ENCODE measurements at regions not wholly inside any gene's neighbourhood (a gene's known extent, or its start where the extent isn't known, plus 50 kb on each side); places are given as distances from the start of the nearest gene placed in this dataset.

- no peak overlapping the region for H3K4me3 ChIP-seq (ENCODE audit: low read length)
- DNase-seq (ENCODE audit: low read depth) = peak; percentile 10
- TF ChIP-seq, protein P1, sequence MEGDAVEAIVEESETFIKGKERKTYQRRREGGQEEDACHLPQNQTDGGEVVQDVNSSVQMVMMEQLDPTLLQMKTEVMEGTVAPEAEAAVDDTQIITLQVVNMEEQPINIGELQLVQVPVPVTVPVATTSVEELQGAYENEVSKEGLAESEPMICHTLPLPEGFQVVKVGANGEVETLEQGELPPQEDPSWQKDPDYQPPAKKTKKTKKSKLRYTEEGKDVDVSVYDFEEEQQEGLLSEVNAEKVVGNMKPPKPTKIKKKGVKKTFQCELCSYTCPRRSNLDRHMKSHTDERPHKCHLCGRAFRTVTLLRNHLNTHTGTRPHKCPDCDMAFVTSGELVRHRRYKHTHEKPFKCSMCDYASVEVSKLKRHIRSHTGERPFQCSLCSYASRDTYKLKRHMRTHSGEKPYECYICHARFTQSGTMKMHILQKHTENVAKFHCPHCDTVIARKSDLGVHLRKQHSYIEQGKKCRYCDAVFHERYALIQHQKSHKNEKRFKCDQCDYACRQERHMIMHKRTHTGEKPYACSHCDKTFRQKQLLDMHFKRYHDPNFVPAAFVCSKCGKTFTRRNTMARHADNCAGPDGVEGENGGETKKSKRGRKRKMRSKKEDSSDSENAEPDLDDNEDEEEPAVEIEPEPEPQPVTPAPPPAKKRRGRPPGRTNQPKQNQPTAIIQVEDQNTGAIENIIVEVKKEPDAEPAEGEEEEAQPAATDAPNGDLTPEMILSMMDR (IDR thresholded peaks at IDR 0.05; ENCODE audit: insufficient read depth, low read depth, low read length, missing control alignments) = no peak
Measured at GRCh38 chr10:4733843-4734224, 92.2 kb upstream of the AKR1E2 start.

GRCh38 chr10:4733150-4733842, 92.7 kb upstream of the AKR1E2 start:
- peak; percentile 99 for DNase-seq (ENCODE audit: low read depth)
- TF ChIP-seq, protein P1 (IDR thresholded peaks at IDR 0.05; ENCODE audit: insufficient read depth, low read depth, low read length, missing control alignments) = no peak
- no peak overlapping the region for H3K4me3 ChIP-seq (ENCODE audit: low read length)

DNA sequence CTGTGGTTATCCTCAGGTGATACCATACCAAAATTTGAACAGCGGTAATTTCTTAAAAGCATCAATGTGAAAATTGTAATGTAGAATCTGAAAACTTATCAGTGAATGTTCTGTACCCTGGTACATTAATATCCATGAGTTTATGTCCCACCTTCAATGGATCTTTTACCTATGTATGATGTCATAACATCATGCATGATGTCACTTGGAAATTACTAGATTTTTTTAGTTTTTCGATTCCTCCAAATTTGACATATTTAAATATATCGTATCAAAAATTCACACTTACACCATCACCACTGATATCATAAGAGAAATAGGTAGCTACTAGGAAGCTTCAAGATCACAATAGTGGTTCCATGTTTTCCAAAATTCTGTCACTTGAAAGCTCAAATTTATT, 95.0 kb upstream of the AKR1E2 start:
- DNase-seq (ENCODE audit: low read depth) = no peak
- TF ChIP-seq, protein P1 (IDR thresholded peaks at IDR 0.05; ENCODE audit: insufficient read depth, low read depth, low read length, missing control alignments) = no peak
- H3K4me3 ChIP-seq (ENCODE audit: low read length) = no peak overlapping the region

DNA sequence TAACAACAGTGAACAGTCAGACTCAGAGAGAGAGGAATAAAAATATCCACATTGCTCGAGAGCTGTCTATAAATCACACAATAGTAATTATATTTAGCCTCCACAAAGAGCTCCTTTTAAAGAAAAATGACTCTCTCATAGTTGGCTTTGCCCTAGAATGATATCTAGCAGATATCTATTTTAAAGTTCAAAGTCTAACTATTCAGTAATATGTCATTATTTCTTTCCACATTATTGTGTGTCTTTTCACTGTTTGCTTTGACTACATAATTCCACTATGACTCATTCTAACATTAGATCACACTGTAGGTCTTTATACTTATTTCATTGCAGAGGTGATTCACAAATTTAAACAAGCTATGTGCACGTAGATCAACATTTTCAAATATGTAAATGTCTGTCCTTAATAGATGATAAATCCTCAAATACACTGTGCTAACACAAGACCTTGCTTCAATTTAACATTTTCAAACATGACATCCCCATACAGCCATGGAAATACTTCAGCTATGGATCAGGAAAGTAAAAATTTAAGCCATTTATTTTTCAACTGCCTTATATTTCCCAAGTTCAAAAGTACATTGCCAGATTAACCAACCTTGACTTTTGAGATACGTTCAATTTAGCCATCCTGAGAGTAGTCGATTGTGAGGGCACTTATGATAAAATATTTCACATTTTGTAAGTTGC, 99.9 kb upstream of the AKR1E2 start:
- TF ChIP-seq, protein P1 (IDR thresholded peaks at IDR 0.05; ENCODE audit: insufficient read depth, low read depth, low read length, missing control alignments) = no peak
- DNase-seq (ENCODE audit: low read depth) = peak; percentile 88
- no peak overlapping the region for H3K4me3 ChIP-seq (ENCODE audit: low read length)

GRCh38 chr10:4723860-4724259, 102.1 kb upstream of the AKR1E2 start:
- TF ChIP-seq, protein P1 (IDR thresholded peaks at IDR 0.05; ENCODE audit: insufficient read depth, low read depth, low read length, missing control alignments) = no peak
- H3K4me3 ChIP-seq (ENCODE audit: low read length) = no peak overlapping the region
- no peak for DNase-seq (ENCODE audit: low read depth)

DNA sequence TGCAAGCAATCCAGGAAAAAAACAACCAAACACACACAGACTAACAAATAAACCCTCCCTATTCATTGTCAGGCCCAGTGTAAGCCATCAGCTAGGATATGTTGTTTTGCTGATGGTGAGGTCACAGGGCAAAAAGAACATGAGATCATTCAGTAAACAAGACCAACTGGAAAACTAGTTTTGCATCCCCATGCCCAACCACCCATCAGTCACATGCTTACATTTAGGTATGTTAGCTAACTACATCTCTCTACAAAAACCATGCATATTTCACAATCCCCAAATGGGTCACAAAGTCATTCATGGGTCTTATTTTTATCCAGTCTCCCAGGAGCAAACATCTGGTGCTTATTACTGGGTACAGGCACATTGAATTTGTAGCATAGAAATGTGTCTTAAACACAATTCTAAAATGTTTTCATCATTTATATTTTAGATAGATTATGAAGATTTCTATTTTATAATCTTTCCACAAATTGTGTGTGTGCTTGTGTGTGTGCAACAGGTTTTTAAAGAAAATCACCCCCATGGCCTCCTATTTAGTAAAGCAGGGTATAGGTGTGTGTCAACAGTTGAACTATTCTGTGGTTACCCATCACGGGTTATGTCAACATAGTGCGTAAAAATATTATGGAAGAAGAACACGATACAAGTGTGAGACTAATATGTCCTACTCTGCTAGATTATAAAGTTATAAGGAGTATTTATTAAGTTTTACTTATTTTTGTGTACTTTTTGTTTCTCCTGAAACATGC, 103.8 kb upstream of the AKR1E2 start:
- no peak overlapping the region for H3K4me3 ChIP-seq (ENCODE audit: low read length)
- TF ChIP-seq, protein P1 (IDR thresholded peaks at IDR 0.05; ENCODE audit: insufficient read depth, low read depth, low read length, missing control alignments) = no peak
- DNase-seq (ENCODE audit: low read depth) = peak; percentile 96
